Left lung (tissue), 4 donors: ENCODE measurements at regions not wholly inside any gene's neighbourhood (a gene's known extent, or its start where the extent isn't known, plus 50 kb on each side); places are given as distances from the start of the nearest gene placed in this dataset.

Source experiments
- ATAC-seq: fragments of 200-7000 bp; cut with Tn5 transposase; one replicate; pipeline ENCODE4 v1.9.1; 2020; ENCODE audit warnings: moderate library complexity
- DNase-seq, 4 donors: peaks; one replicate each; pipeline ENCODE4 v3.0.0-alpha.2; 2013 to 2020
- H3K27ac ChIP-seq, 2 donors: fragments of 200-600 bp; sonication (generic) in 1 of 2; one replicate each; pipeline versions ENCODE4 v1.5.0 to v1.8.0; 2020 to 2021
- H3K27me3 ChIP-seq, 2 donors: fragments of 200-600 bp; sonication (generic) in 1 of 2; one replicate each; pipeline versions ENCODE4 v1.5.0 to v1.8.0; 2020 to 2021
- H3K36me3 ChIP-seq, 2 donors: fragments of 200-600 bp; sonication (generic) in 1 of 2; one replicate each; pipeline versions ENCODE4 v1.5.0 to v1.8.0; 2020 to 2021
- H3K4me1 ChIP-seq, 2 donors: fragments of 200-600 bp; one replicate each; pipeline ENCODE4 v1.8.0; 2021
- H3K4me3 ChIP-seq, 2 donors: fragments of 200-600 bp; sonication (generic) in 1 of 2; one replicate each; pipeline versions ENCODE4 v1.5.0 to v1.8.0; 2020 to 2021; ENCODE audit warnings: mild to moderate bottlenecking in 1 of 2
- H3K9me3 ChIP-seq, 2 donors: fragments of 200-600 bp; sonication (generic) in 1 of 2; one replicate each; pipeline versions ENCODE4 v1.5.0 to v1.8.0; 2020 to 2021
- CTCF ChIP-seq, 2 donors: fragments of 200-600 bp; sonication (generic) in 1 of 2; IDR thresholded peaks; one replicate each; pipeline versions ENCODE4 v1.5.0 to v1.8.0; 2021; ENCODE audit warnings: antibody characterized with exemption in 2 of 2
- intact Hi-C, 2 donors: fragments of 100-400 bp; cut with DNase I; formaldehyde crosslinking; loops; one replicate each; pipeline versions ENCODE4 v1.11.2 to v1.14.2; 2022
- donor health status: DM: no; HTN: yes; CAD: no.
- donor health status: DM: no; HTN: no; CAD: no.

GRCh38 chr6:167471548-167471930 is 146.7 kb downstream of the TTLL2 start:
- ATAC-seq: no peak
- no peak overlapping the region for H3K27ac ChIP-seq
- no peak for TF ChIP-seq CTCF (IDR thresholded peaks at IDR 0.05)
- no peaks in the 10 kb centered on the region for H3K36me3 ChIP-seq
- no peaks in the 10 kb centered on the region for H3K27me3 ChIP-seq
- no peaks in the 10 kb centered on the region for H3K9me3 ChIP-seq
- intact Hi-C loops: no loop called here
- DNase-seq: no peak
- H3K4me1 ChIP-seq: no peaks in the 10 kb centered on the region
- H3K4me3 ChIP-seq: no peak overlapping the region

DNA sequence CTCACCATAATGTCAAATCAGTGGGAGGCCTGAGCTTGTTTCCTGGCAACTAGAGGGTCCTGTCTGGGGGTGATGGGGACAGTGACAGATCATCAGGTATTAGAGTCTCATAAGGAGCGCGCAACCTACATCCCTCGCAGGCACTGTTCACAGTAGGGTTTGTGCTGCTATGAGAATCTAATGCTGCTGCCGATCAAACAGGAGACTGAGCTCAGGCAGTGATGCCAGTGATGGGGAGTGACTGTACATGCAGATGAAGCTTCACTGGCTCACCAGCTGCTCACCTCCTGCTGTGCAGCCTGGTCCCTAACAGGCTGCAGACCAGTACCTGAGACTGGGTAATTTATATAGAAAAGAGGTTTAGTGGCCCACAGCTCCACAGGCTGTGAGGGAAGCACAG is 147.3 kb downstream of the TTLL2 start:
- H3K36me3 ChIP-seq: no peaks in the 10 kb centered on the region
- intact Hi-C loops: no loop called here
- DNase-seq: no peak

GRCh38 chr6:167472880-167473279 is 148.0 kb downstream of the TTLL2 start:
- Histone ChIP-seq H3K27me3 (no peaks in the 10 kb centered on the region), H3K4me3 (no peak overlapping the region), H3K36me3 (no peaks in the 10 kb centered on the region), H3K27ac (no peak overlapping the region), H3K4me1 (no peaks in the 10 kb centered on the region), H3K9me3 (no peaks in the 10 kb centered on the region)
- ATAC-seq (no peak), DNase-seq (no peak)
- TF ChIP-seq CTCF (IDR thresholded peaks at IDR 0.05): no peak
- intact Hi-C loops: no loop called here

More for the DNA sequence above, 147.3 kb downstream of the TTLL2 start:
- no peak for ATAC-seq
- Histone ChIP-seq H3K4me1 (no peaks in the 10 kb centered on the region), H3K27ac (no peak overlapping the region), H3K4me3 (no peak overlapping the region), H3K27me3 (no peaks in the 10 kb centered on the region), H3K9me3 (no peaks in the 10 kb centered on the region)
- no peak for TF ChIP-seq CTCF (IDR thresholded peaks at IDR 0.05)

GRCh38 chr6:167474171-167474570 is 149.3 kb downstream of the TTLL2 start:
- no peak for TF ChIP-seq CTCF (IDR thresholded peaks at IDR 0.05)
- no peak for ATAC-seq
- intact Hi-C loops: no loop called here

GRCh38 chr6:167474725-167475124 is 149.8 kb downstream of the TTLL2 start:
- intact Hi-C loops: no loop called here
- peaks cover 0 to 3% of the 10 kb centered on the region in 2 donors for H3K4me1 ChIP-seq
- no peaks in the 10 kb centered on the region for H3K27me3 ChIP-seq
- no peaks in the 10 kb centered on the region for H3K9me3 ChIP-seq
- no peak for TF ChIP-seq CTCF (IDR thresholded peaks at IDR 0.05)
- DNase-seq: no peak
- H3K4me3 ChIP-seq: no peak overlapping the region
- no peaks in the 10 kb centered on the region for H3K36me3 ChIP-seq
- H3K27ac ChIP-seq: no peak overlapping the region
- no peak for ATAC-seq

More at GRCh38 chr6:167474171-167474570, 149.3 kb downstream of the TTLL2 start:
- Histone ChIP-seq H3K27me3 (no peaks in the 10 kb centered on the region), H3K27ac (no peak overlapping the region), H3K4me3 (no peak overlapping the region), H3K4me1 (no peaks in the 10 kb centered on the region), H3K9me3 (no peaks in the 10 kb centered on the region), H3K36me3 (no peaks in the 10 kb centered on the region)
- no peak for DNase-seq
